SKM-1 treated with dmso at 0.1 percent for 144 hours (cell line): ENCODE measurements at regions not wholly inside any gene's neighbourhood (a gene's known extent, or its start where the extent isn't known, plus 50 kb on each side); places are given as distances from the start of the nearest gene placed in this dataset.

Source experiments
- DNase-seq: peaks from one replicate; lab custom pipeline; 2025; ENCODE audit not compliant: unreplicated experiment; lab: John Stamatoyannopoulos, UW

GRCh38 chr9:28547527-28547926, 974.2 kb upstream of the C9orf72 start:
- DNase-seq = no peak

- DNase-seq = no peak
Measured at GRCh38 chr9:28563291-28563934, 990.1 kb upstream of the C9orf72 start.

- DNase-seq = no peak
Measured at GRCh38 chr9:28583832-28584231, 1010.6 kb upstream of the C9orf72 start.

- DNase-seq = no peak
Measured at GRCh38 chr9:28584542-28584941, 1011.3 kb upstream of the C9orf72 start.

GRCh38 chr9:28587052-28587451, 1013.8 kb upstream of the C9orf72 start:
- DNase-seq = no peak

DNA sequence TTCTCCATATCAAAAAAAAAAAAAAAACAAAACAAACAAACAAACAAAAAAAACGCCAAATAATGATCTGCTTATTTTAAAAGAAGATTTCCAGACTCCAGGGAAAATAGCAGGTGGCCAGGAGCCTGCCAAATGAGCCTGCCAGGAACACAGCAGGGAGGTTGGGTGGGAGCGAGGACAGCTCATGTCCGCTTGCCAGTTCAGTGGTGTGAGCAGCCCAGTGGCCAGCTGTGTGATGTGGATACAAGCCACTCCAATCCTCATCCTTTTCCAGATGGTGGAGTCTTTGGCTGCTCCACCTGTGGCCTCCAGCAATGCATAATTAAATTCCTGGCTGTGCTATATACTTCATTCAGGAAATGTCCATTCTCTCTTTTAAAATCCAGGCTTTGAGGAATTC, 1025.1 kb upstream of the C9orf72 start:
- no peak for DNase-seq

- DNase-seq = no peak
Measured at GRCh38 chr9:28600226-28600625, 1026.9 kb upstream of the C9orf72 start.

DNA sequence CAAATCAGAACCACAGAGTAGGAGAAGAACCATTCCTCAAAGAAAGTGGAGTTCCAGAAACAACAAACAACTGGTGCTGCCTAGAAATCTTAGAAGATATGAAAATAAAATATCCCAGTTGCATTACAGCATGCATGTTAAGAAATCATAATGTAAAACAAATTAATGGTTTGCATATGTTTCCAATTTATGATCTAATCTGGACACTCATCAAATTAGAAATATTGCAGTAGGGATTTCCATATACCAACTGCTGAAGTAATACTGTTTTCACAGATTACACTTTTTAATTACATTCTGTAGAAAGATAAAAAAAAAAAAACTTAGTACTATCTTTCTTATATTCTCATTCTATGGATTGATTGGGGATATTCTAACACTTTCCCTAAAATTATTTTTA, 1034.6 kb upstream of the C9orf72 start:
- no peak for DNase-seq

GRCh38 chr9:28610339-28610738, 1037.1 kb upstream of the C9orf72 start:
- DNase-seq = no peak

- no peak for DNase-seq
Measured at GRCh38 chr9:28616310-28616709, 1043.0 kb upstream of the C9orf72 start.

DNA sequence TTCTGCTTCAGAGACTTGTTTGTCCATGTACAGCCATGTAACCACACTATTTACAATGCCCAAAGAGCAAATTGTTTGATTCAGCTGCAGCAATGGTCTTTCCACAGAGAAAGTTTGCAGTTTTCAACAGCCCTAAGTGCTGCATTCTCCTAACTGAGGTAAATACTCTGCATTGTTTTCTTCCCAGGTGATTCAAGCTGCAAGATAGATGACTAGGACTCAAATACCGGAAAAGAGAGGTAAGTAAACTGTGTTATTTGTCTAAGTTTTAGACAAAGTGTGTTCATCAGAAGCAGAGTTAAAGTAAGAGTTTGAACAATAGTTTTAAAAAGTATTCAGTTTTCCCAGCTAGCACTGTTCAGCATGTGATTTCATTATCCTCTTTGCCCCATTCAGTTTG, 1046.7 kb upstream of the C9orf72 start:
- DNase-seq = no peak

- no peak for DNase-seq
Measured at GRCh38 chr9:28620661-28621060, 1047.4 kb upstream of the C9orf72 start.

- no peak for DNase-seq
Measured at GRCh38 chr9:28624771-28625170, 1051.5 kb upstream of the C9orf72 start.

- DNase-seq = no peak
Measured at GRCh38 chr9:28628031-28628430, 1054.8 kb upstream of the C9orf72 start.

- no peak for DNase-seq
Measured at GRCh38 chr9:28648723-28649122, 1075.4 kb upstream of the C9orf72 start.

DNA sequence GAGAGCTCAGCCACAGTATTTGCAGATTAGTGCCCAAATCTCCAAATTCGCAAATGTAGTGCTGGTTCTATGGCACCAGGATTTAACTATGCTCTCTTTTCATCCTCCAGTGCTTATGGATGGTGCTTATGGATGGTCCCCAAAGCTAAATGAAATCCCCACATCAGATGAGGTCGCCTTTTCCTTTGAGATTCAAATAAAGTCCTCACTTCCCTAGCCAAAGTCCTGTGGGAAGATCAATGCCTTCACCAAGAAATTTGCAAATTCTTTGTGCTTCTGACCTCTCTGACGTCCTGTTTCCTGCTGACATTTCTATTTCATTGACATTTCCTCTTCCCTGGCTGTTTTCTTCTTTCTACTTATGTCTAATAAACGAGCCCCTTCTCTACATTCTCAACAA, 1077.0 kb upstream of the C9orf72 start:
- no peak for DNase-seq

GRCh38 chr9:28651050-28651722, 1077.9 kb upstream of the C9orf72 start:
- DNase-seq = no peak

- no peak for DNase-seq
Measured at GRCh38 chr9:28653216-28653615, 1079.9 kb upstream of the C9orf72 start.

DNA sequence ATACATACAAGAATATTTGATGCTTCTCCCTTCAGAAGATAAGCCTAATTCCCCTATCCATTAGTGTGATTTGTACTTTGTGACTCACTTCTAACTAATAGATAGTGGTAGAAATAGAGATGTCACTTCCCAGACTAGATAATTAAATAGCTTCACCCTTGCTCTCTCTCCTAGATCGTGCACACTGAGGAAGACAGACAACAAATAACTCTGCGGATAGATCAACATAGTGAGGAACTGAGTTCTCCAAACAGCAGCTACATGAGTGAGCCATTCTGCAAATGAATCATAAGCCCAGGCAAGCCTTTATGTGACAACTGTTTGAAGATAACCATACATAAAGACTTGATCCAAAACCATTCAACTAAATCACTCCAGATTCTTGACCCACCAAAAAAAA, 1083.4 kb upstream of the C9orf72 start:
- DNase-seq = no peak

- no peak for DNase-seq
Measured at GRCh38 chr9:28661853-28662252, 1088.6 kb upstream of the C9orf72 start.

DNA sequence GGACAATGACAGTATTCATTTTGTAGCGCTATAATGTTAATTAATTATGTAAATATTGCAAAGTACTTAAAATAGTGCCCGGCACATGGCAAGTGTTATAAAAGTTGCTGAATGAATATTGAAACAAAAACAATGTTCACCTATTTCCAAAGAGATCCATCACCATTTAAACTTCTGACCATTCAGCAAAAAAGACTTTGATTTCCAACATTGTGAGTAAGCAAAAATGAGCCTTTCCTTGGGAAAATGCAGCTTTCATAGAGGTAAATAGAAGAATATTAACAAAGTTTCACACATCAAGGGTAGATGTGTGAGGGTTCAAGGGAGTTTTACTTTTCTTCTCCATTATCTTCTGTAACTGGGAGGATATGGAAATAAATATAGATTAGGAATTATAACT, 1089.4 kb upstream of the C9orf72 start:
- no peak for DNase-seq

GRCh38 chr9:28668158-28668557, 1094.9 kb upstream of the C9orf72 start:
- no peak for DNase-seq

- no peak for DNase-seq
Measured at GRCh38 chr9:28671000-28671399, 1097.7 kb upstream of the C9orf72 start.
